Caco-2 (cell line): ENCODE measurements at regions not wholly inside any gene's neighbourhood (a gene's known extent, or its start where the extent isn't known, plus 50 kb on each side); places are given as distances from the start of the nearest gene placed in this dataset.
"Not testable (repeated sequence)": the region's sequence is repeated elsewhere in the genome, so short reads cannot be mapped to it uniquely, and the experiment has no call there.

Source experiments
- BruUV-seq: library from RNA; stranded (reverse); fragments of 400-500 nt; replicated peaks from 2 replicates; lab custom pipeline; 2021; lab: Mats Ljungman, UMichigan
- CTCF ChIA-PET: fragments of 300-600 bp; sonication (Branson Sonifier 250); formaldehyde crosslinking; loops from one replicate; lab custom pipeline; 2022; ENCODE audit warnings: antibody characterized with exemption; lab: Charles Lee
- POLR2A ChIA-PET: fragments of 300-600 bp; sonication (Branson Sonifier 250); formaldehyde crosslinking; loops from one replicate; lab custom pipeline; 2022; ENCODE audit warnings: antibody characterized with exemption; lab: Charles Lee
- DNase-seq, 2 experiments: peaks; one replicate each; pipeline versions ENCODE4 v3.0.0 to v3.0.0-alpha.2; 2020 to 2022
- H3K27me3 ChIP-seq: replicated peaks from 2 replicates; pipeline ENCODE4 v1.6.0; 2011; ENCODE audit warnings: low read length; ENCODE audit not compliant: control insufficient read depth, insufficient read depth
- H3K36me3 ChIP-seq: 2 replicates; pipeline ENCODE4 v1.5.1; 2011; ENCODE audit warnings: low read length; ENCODE audit not compliant: control insufficient read depth, insufficient read depth
- H3K4me1 ChIP-seq: fragments of 250-450 bp; sonication (Bioruptor Pico); 2 replicates; pipeline ENCODE4 v1.5.1; 2020; ENCODE audit warnings: mild to moderate bottlenecking
- H3K4me3 ChIP-seq: 2 replicates; pipeline ENCODE4 v1.5.1; 2011; ENCODE audit warnings: low read depth, mild to moderate bottlenecking, control low read depth, low read length
- H3K9me3 ChIP-seq: fragments of 250-450 bp; sonication (Bioruptor Pico); 2 replicates; pipeline ENCODE4 v1.5.1; 2020; ENCODE audit warnings: mild to moderate bottlenecking, moderate library complexity
- H3K27ac Mint-ChIP-seq: one replicate; pipeline ENCODE4 v1.8.0; 2022; ENCODE audit warnings: mixed read lengths; ENCODE audit not compliant: unreplicated experiment
- H3K27me3 Mint-ChIP-seq: one replicate; pipeline ENCODE4 v1.8.0; 2022; ENCODE audit warnings: mixed read lengths; ENCODE audit not compliant: insufficient read depth, unreplicated experiment
- H3K36me3 Mint-ChIP-seq: one replicate; pipeline ENCODE4 v1.8.0; 2022; ENCODE audit warnings: mild to moderate bottlenecking, mixed read lengths; ENCODE audit not compliant: insufficient read depth, unreplicated experiment
- H3K4me1 Mint-ChIP-seq: one replicate; pipeline ENCODE4 v1.8.0; 2022; ENCODE audit warnings: low read depth, mixed read lengths; ENCODE audit not compliant: unreplicated experiment
- H3K4me3 Mint-ChIP-seq: one replicate; pipeline ENCODE4 v1.8.0; 2022; ENCODE audit warnings: mild to moderate bottlenecking, moderate library complexity, mixed read lengths; ENCODE audit not compliant: unreplicated experiment
- H3K9me3 Mint-ChIP-seq: one replicate; pipeline ENCODE4 v1.8.0; 2022; ENCODE audit warnings: mixed read lengths; ENCODE audit not compliant: unreplicated experiment
- intact Hi-C: fragments of 100-400 bp; cut with micrococcal nuclease; formaldehyde crosslinking; loops from one replicate; pipeline ENCODE4 v1.10.0; 2022; ENCODE audit not compliant: unreplicated experiment
- TF ChIP-seq, protein P1 (sequence below), 2 experiments: fragments of 200-600 bp in 1 of 2; IDR thresholded peaks; 1 replicate in 1 of 2; 2 replicates in 1 of 2; pipeline versions ENCODE4 v1.5.1 to v1.8.0; 2011 to 2022; ENCODE audit warnings: antibody characterized with exemption in 1 of 2, control low read depth in 1 of 2, inconsistent platforms in 1 of 2, low read depth in 1 of 2, low read length in 1 of 2, mild to moderate bottlenecking in 1 of 2, moderate library complexity in 1 of 2; ENCODE audit not compliant: insufficient read depth in 1 of 2, severe bottlenecking in 1 of 2, unreplicated experiment in 1 of 2

DNA sequence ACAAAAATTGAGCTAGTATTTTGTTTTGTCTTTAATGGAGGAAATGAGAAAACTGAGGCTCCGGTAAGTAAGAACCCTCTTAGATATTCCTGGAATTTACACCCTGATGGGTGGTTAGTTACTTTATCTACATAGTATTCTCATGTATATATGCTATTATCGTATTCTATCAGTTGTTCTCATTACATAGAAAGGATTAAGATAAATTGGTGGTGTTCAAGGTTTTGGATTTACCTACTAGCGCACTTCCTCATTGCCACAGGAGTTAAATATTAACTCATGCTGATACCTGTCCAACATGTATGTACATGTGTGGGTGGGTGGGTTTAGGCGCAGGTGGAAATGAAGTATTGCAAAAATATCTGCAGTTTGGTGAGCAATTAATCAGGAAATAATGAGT is 61.1 kb upstream of the IFNE start:
- Histone ChIP-seq H3K4me3 (no peak overlapping the region), H3K4me1 (peaks cover 10% of the 10 kb centered on the region; the same call in 1 of the 2 replicates), H3K36me3 (no peaks in the 10 kb centered on the region), H3K27me3 (no peaks in the 10 kb centered on the region), H3K9me3 (no peaks in the 10 kb centered on the region)
- no peaks in the 10 kb centered on the region for H3K9me3 Mint-ChIP-seq
- intact Hi-C loops: no loop called here
- TF ChIP-seq, protein P1, sequence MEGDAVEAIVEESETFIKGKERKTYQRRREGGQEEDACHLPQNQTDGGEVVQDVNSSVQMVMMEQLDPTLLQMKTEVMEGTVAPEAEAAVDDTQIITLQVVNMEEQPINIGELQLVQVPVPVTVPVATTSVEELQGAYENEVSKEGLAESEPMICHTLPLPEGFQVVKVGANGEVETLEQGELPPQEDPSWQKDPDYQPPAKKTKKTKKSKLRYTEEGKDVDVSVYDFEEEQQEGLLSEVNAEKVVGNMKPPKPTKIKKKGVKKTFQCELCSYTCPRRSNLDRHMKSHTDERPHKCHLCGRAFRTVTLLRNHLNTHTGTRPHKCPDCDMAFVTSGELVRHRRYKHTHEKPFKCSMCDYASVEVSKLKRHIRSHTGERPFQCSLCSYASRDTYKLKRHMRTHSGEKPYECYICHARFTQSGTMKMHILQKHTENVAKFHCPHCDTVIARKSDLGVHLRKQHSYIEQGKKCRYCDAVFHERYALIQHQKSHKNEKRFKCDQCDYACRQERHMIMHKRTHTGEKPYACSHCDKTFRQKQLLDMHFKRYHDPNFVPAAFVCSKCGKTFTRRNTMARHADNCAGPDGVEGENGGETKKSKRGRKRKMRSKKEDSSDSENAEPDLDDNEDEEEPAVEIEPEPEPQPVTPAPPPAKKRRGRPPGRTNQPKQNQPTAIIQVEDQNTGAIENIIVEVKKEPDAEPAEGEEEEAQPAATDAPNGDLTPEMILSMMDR (IDR thresholded peaks at IDR 0.05; ENCODE audit: insufficient read depth in 1 of 2, low read depth in 1 of 2, low read length in 1 of 2, severe bottlenecking in 1 of 2, unreplicated experiment in 1 of 2): no peak
- ChIA-PET CTCF (no interaction called here), POLR2A (no interaction called here)
- no peak overlapping the region for H3K27ac Mint-ChIP-seq
- peaks cover 6% of the 10 kb centered on the region for H3K36me3 Mint-ChIP-seq
- H3K4me3 Mint-ChIP-seq: no peak overlapping the region
- H3K4me1 Mint-ChIP-seq: no peaks in the 10 kb centered on the region
- DNase-seq: no peak
- H3K27me3 Mint-ChIP-seq: no peaks in the 10 kb centered on the region
- BruUV-seq: no TSS peak

- H3K4me1 Mint-ChIP-seq, H3K36me3 Mint-ChIP-seq, H3K4me3 ChIP-seq, H3K4me3 Mint-ChIP-seq, H3K36me3 ChIP-seq, intact Hi-C loops, H3K4me1 ChIP-seq, H3K9me3 Mint-ChIP-seq, POLR2A ChIA-PET, H3K27ac Mint-ChIP-seq, DNase-seq, H3K27me3 ChIP-seq, H3K27me3 Mint-ChIP-seq, H3K9me3 ChIP-seq, BruUV-seq, CTCF ChIA-PET: not testable (repeated sequence)
These were observed 61.7 kb upstream of the IFNE start for GRCh38 chr9:21543816-21544215.

- POLR2A ChIA-PET: no interaction called here
- CTCF ChIA-PET: no interaction called here
- no peak for DNase-seq
- Histone ChIP-seq H3K9me3 (no peaks in the 10 kb centered on the region), H3K4me1 (peaks cover 10% of the 10 kb centered on the region; the same call in 1 of the 2 replicates), H3K36me3 (no peaks in the 10 kb centered on the region), H3K4me3 (no peak overlapping the region), H3K27me3 (no peaks in the 10 kb centered on the region)
- Mint-ChIP-seq H3K4me1 (peaks cover 2% of the 10 kb centered on the region), H3K27me3 (no peaks in the 10 kb centered on the region), H3K9me3 (no peaks in the 10 kb centered on the region), H3K4me3 (no peak overlapping the region), H3K27ac (no peak overlapping the region), H3K36me3 (peaks cover 12% of the 10 kb centered on the region)
- intact Hi-C loops: no loop called here
- TF ChIP-seq, protein P1 (IDR thresholded peaks at IDR 0.05; ENCODE audit: insufficient read depth in 1 of 2, low read depth in 1 of 2, low read length in 1 of 2, severe bottlenecking in 1 of 2, unreplicated experiment in 1 of 2): no peak
- no TSS peak for BruUV-seq
These were observed 64.8 kb upstream of the IFNE start for GRCh38 chr9:21546949-21547348.

DNA sequence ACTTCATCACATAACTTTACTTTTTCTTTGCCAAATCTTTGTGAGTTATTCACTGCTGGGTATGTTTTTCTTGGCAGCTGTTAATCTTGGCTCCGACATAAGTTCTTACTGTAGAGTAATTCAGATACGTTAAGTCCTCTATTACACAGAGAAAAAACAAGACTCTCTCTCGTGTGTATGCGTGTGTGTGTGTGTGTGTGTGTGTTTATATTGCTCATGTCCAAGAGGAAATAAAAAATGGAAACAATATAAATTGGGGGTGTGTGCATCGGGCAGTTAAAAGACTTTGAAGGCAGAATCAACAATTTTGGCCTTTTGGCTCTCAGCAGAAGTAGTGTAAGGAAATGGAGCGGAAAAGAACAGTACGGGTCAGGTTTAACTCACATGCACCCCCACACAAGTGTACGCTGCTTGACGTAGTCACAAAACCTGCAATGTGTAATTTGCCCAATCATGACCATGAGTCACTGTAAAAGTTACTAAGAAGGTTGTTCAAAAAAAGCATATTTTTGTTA is 67.2 kb upstream of the IFNE start:
- H3K4me1 ChIP-seq: peaks cover 14% of the 10 kb centered on the region

More for the DNA sequence above, 67.2 kb upstream of the IFNE start:
- intact Hi-C loops: no loop called here
- TF ChIP-seq, protein P1 (IDR thresholded peaks at IDR 0.05; ENCODE audit: insufficient read depth in 1 of 2, low read depth in 1 of 2, low read length in 1 of 2, severe bottlenecking in 1 of 2, unreplicated experiment in 1 of 2): no peak
- no peaks in the 10 kb centered on the region for H3K27me3 Mint-ChIP-seq
- Histone ChIP-seq H3K27me3 (no peaks in the 10 kb centered on the region), H3K36me3 (no peaks in the 10 kb centered on the region), H3K9me3 (no peaks in the 10 kb centered on the region), H3K4me3 (no peak overlapping the region)
- peaks cover 6% of the 10 kb centered on the region for H3K36me3 Mint-ChIP-seq
- CTCF ChIA-PET: no interaction called here
- no TSS peak for BruUV-seq
- H3K4me1 Mint-ChIP-seq: peaks cover 9% of the 10 kb centered on the region
- POLR2A ChIA-PET: no interaction called here
- H3K27ac Mint-ChIP-seq: no peak overlapping the region
- no peaks in the 10 kb centered on the region for H3K9me3 Mint-ChIP-seq
- H3K4me3 Mint-ChIP-seq: no peak overlapping the region
- no peak for DNase-seq
